GM12873 (cell line): ENCODE measurements at regions not wholly inside any gene's neighbourhood (a gene's known extent, or its start where the extent isn't known, plus 50 kb on each side); places are given as distances from the start of the nearest gene placed in this dataset.

ENCODE experiments used
- CTCF ChIP-seq: IDR thresholded peaks from 2 replicates; pipeline ENCODE4 v1.5.1; 2012; ENCODE audit warnings: low read depth, mild to moderate bottlenecking, moderate library complexity, low read length, control low read depth; ENCODE audit not compliant: insufficient read depth; ENCODE audit errors: missing control alignments

GRCh38 chr2:134075204-134075603 is 178.7 kb upstream of the MGAT5 start:
- no peak for TF ChIP-seq CTCF

- TF ChIP-seq CTCF, result no peak
Measured at GRCh38 chr2:134078354-134078753, 175.5 kb upstream of the MGAT5 start.

- no peak for TF ChIP-seq CTCF
Measured at GRCh38 chr2:134079373-134079772, 174.5 kb upstream of the MGAT5 start.

- no peak for TF ChIP-seq CTCF
Measured at GRCh38 chr2:134080386-134081089, 173.3 kb upstream of the MGAT5 start.

- no peak for TF ChIP-seq CTCF
Measured at GRCh38 chr2:134081238-134081938, 172.5 kb upstream of the MGAT5 start.

GRCh38 chr2:134083548-134083947 is 170.3 kb upstream of the MGAT5 start:
- no peak for TF ChIP-seq CTCF

GRCh38 chr2:134086594-134087219 is 167.2 kb upstream of the MGAT5 start:
- no peak for TF ChIP-seq CTCF
